Esophagus muscularis mucosa (tissue), 4 donors: ENCODE measurements at regions not wholly inside any gene's neighbourhood (a gene's known extent, or its start where the extent isn't known, plus 50 kb on each side); places are given as distances from the start of the nearest gene placed in this dataset.

Experiments
- DNase-seq: peaks from one replicate; pipeline ENCODE4 v3.0.0-alpha.2; 2017; ENCODE audit errors: extremely low spot score
- H3K27ac ChIP-seq, 4 donors: fragments of 200-600 bp; sonication (generic); replicated peaks in 1 of 4; 1 replicate in 3 of 4; 2 replicates in 1 of 4; pipeline ENCODE4 v1.5.1; 2016 to 2019; ENCODE audit warnings: mild to moderate bottlenecking in 1 of 4
- H3K27me3 ChIP-seq, 4 donors: fragments of 200-600 bp; sonication (generic); one replicate each; pipeline versions ENCODE4 v1.5.1 to v1.6.0; 2016 to 2019
- H3K36me3 ChIP-seq, 4 donors: fragments of 200-600 bp; sonication (generic); one replicate each; pipeline ENCODE4 v1.5.1; 2016 to 2019
- H3K4me1 ChIP-seq, 4 donors: fragments of 200-600 bp; sonication (generic); one replicate each; pipeline ENCODE4 v1.5.1; 2016 to 2019
- H3K4me3 ChIP-seq, 4 donors: fragments of 200-600 bp; sonication (generic); 1 replicate in 2 of 4; 2 replicates in 2 of 4; pipeline ENCODE4 v1.5.1; 2016 to 2019; ENCODE audit warnings: mild to moderate bottlenecking in 4 of 4, moderate library complexity in 1 of 4
- H3K9me3 ChIP-seq, 4 donors: fragments of 200-600 bp; sonication (generic); 1 replicate in 3 of 4; 2 replicates in 1 of 4; pipeline ENCODE4 v1.5.1; 2016 to 2019
- CTCF ChIP-seq, 3 experiments: fragments of 200-600 bp in 2 of 3; fragments of 450-650 bp in 1 of 3; sonication (generic) in 2 of 3; IDR thresholded peaks; one replicate each; pipeline ENCODE4 v1.5.1; 2017 to 2019; ENCODE audit warnings: antibody characterized with exemption in 3 of 3, mild to moderate bottlenecking in 2 of 3, moderate library complexity in 1 of 3
- EP300 ChIP-seq: sonication (generic); formaldehyde crosslinking; IDR thresholded peaks from one replicate; pipeline ENCODE4 v1.6.1; 2017; ENCODE audit warnings: antibody characterized with exemption
- POLR2A ChIP-seq: fragments of 450-650 bp; IDR thresholded peaks from one replicate; pipeline ENCODE4 v1.6.1; 2017; ENCODE audit warnings: antibody characterized with exemption, moderate library complexity, mild to moderate bottlenecking, low read depth
- POLR2AphosphoS5 ChIP-seq, 2 donors: sonication (generic); formaldehyde crosslinking; IDR thresholded peaks; one replicate each; pipeline ENCODE4 v1.6.1; 2017; ENCODE audit warnings: antibody characterized with exemption in 2 of 2
- WGBS: methylation state at CpG from one replicate; pipeline ENCODE4 v1.1.5; 2018; 5-methylcytosine and 5-hydroxymethylcytosine counted together
- intact Hi-C: fragments of 100-400 bp; cut with DNase I; formaldehyde crosslinking; loops from one replicate; pipeline ENCODE4 v1.15.1; 2023

- no peaks in the 10 kb centered on the region for H3K36me3 ChIP-seq
Measured at GRCh38 chr12:23342407-23342806, 607.1 kb downstream of the SOX5 start.

GRCh38 chr12:23349564-23349963, 599.9 kb downstream of the SOX5 start:
- H3K4me3 ChIP-seq = no peak overlapping the region
- TF ChIP-seq CTCF (IDR thresholded peaks at IDR 0.05) = no peak
- TF ChIP-seq POLR2A = no peak
- H3K4me1 ChIP-seq = no peaks in the 10 kb centered on the region
- 73% methylated on average over 3 of the region's 3 CpGs for WGBS
- DNase-seq = no peak
- no peaks in the 10 kb centered on the region for H3K36me3 ChIP-seq
- no peaks in the 10 kb centered on the region for H3K9me3 ChIP-seq
- H3K27me3 ChIP-seq = no peaks in the 10 kb centered on the region
- H3K27ac ChIP-seq = no peak overlapping the region
- intact Hi-C loops = no loop called here

More at GRCh38 chr12:23342407-23342806, 607.1 kb downstream of the SOX5 start:
- DNase-seq = no peak
- Histone ChIP-seq H3K27me3 (no peaks in the 10 kb centered on the region), H3K4me3 (no peak overlapping the region), H3K9me3 (no peaks in the 10 kb centered on the region), H3K27ac (no peak overlapping the region), H3K4me1 (no peaks in the 10 kb centered on the region)
- intact Hi-C loops = no loop called here
- TF ChIP-seq EP300 = no peak
- no peak for TF ChIP-seq POLR2A
- no peak for TF ChIP-seq CTCF (IDR thresholded peaks at IDR 0.05)
- no peak for TF ChIP-seq POLR2AphosphoS5 (IDR thresholded peaks at IDR 0.05)
- 84% methylated on average over 1 of the region's 1 CpG for WGBS

GRCh38 chr12:23350808-23351207, 598.7 kb downstream of the SOX5 start:
- DNase-seq = no peak
- intact Hi-C loops = no loop called here
- WGBS = 76% methylated on average over 2 of the region's 2 CpGs
- no peaks in the 10 kb centered on the region for H3K9me3 ChIP-seq
- no peaks in the 10 kb centered on the region for H3K27me3 ChIP-seq
- no peak overlapping the region for H3K4me3 ChIP-seq
- no peak overlapping the region for H3K27ac ChIP-seq
- no peaks in the 10 kb centered on the region for H3K36me3 ChIP-seq
- no peaks in the 10 kb centered on the region for H3K4me1 ChIP-seq
- no peak for TF ChIP-seq EP300
- TF ChIP-seq CTCF (IDR thresholded peaks at IDR 0.05) = no peak
- TF ChIP-seq POLR2AphosphoS5 (IDR thresholded peaks at IDR 0.05) = no peak
- no peak for TF ChIP-seq POLR2A

GRCh38 chr12:23352670-23353069, 596.8 kb downstream of the SOX5 start:
- intact Hi-C loops = no loop called here
- H3K4me3 ChIP-seq = no peak overlapping the region
- H3K36me3 ChIP-seq = no peaks in the 10 kb centered on the region
- no peak for DNase-seq
- no peaks in the 10 kb centered on the region for H3K9me3 ChIP-seq
- TF ChIP-seq EP300 (no peak), POLR2AphosphoS5 (IDR thresholded peaks at IDR 0.05) (no peak), POLR2A (no peak), CTCF (IDR thresholded peaks at IDR 0.05) (no peak)
- H3K27ac ChIP-seq = no peak overlapping the region
- WGBS = 93% methylated on average over 2 of the region's 2 CpGs
- H3K27me3 ChIP-seq = no peaks in the 10 kb centered on the region
- no peaks in the 10 kb centered on the region for H3K4me1 ChIP-seq

GRCh38 chr12:23354800-23355199, 594.7 kb downstream of the SOX5 start:
- WGBS = 42% methylated on average over 1 of the region's 1 CpG
- Histone ChIP-seq H3K9me3 (no peaks in the 10 kb centered on the region), H3K4me1 (peaks cover 0 to 2% (median 0%) of the 10 kb centered on the region in 4 donors), H3K27ac (no peak overlapping the region), H3K4me3 (no peak overlapping the region), H3K27me3 (no peaks in the 10 kb centered on the region), H3K36me3 (no peaks in the 10 kb centered on the region)
- DNase-seq = no peak
- intact Hi-C loops = no loop called here
- TF ChIP-seq CTCF (IDR thresholded peaks at IDR 0.05) (no peak), POLR2A (no peak), POLR2AphosphoS5 (IDR thresholded peaks at IDR 0.05) (no peak), EP300 (no peak)
